ENCODE measurements at regions not wholly inside any gene's neighbourhood (a gene's known extent, or its start where the extent isn't known, plus 50 kb on each side); places are given as distances from the start of the nearest gene placed in this dataset.
"Not testable (repeated sequence)": the region's sequence is repeated elsewhere in the genome, so short reads cannot be mapped to it uniquely, and the experiment has no call there.

DNA sequence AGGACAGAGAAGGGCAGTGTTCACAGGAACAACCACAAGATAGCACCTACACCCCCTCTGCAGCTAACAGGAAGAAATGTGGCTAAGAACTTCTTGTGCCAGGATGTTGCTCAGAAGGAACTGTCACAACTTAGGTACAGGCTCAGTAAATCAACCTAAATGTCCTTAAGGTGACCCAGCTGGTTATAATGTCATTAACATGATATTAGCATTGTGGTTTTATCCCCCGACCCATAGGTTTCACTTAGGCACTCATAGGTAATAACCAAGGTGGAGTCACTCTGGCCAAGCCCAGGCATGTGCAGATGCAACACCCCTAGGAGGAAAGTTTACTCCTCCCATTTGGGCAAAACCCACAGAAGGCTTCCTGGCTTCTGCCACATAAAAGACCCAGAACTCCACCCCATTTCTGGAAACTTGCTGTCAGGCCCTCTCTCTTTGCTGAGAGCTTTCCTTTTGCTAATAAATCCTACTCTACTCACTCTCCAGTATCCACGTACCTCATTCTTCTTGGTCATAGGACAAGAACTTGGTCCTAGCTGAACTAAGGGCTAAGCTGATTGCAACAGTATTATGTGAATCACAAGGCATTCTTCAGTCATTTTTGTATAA lies 951.3 kb downstream of the SLITRK5 start:
- DNase-seq: no peak

DNA sequence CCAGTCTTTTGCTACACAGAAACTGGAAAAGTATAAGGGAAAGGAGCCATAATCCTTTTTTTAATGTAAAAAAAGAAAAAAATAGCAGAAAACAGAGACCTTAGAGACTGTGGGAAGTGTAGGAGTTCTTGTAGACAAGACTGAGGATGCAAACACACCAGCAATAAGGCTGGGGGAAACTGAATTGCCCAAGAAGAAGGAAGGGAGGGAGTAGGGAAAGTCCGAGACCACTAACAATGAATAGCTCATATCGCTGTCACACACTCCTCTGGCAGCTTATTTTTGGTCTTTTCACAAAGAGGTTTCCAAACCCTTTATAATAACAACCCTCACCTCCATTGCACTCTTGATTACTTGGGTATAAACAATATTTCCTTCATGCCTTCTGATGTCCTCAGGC lies 952.0 kb downstream of the SLITRK5 start:
- no peak for DNase-seq

DNA sequence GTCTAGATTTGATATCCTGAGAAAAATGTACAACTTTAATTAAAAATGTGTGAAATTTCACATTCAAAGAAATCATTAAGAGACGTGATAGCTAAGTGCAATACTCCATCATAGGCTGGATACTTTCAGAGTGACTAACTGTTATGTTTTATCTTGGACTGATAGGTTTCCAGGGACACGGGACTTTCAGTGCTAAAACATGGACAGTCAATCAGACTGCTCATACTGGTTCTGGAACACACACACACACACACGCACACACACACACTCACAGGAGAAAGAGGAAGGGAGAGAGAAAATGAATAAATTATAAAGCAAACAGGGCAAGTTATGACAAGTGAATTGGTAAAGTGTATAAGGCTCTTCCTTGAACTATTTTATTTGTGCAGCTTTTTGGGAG lies 955.9 kb downstream of the SLITRK5 start:
- DNase-seq: no peak

DNA sequence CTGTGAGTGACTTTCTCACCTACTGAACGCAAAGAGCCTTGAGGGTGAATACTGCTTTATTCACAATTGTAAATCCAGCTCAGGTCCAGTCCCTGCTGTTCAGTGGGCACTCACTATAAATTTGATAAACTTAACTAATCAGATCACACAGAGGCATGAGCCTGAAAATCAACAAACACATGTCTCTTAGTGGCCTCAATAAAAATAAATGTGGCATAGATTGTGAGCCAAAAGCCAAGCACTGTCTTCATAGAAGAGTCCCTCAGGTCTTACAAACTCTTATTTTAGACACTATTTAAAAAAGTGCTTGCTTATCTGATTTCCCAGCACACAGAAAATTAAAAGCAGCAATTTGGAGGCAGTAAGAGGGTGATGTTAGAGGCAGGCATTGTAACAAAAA lies 957.7 kb downstream of the SLITRK5 start:
- no peak for DNase-seq

DNA sequence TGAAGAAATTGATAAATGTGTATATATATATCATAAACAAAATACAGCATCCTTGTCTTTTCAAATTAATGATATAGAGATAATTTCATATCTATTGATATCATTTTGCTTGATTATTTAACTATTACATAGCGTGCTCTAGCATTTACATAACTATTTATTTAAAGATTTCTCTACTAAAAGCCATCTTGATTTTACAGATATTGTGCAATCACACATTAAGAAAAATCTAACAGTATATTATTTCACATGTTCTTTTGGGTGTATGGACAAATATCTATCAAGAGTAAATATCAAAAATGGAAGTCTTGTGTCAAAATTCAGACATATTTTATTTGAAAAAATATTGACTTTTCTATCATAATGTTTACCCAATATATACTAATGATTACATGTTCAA lies 966.8 kb downstream of the SLITRK5 start:
- DNase-seq: no peak

DNA sequence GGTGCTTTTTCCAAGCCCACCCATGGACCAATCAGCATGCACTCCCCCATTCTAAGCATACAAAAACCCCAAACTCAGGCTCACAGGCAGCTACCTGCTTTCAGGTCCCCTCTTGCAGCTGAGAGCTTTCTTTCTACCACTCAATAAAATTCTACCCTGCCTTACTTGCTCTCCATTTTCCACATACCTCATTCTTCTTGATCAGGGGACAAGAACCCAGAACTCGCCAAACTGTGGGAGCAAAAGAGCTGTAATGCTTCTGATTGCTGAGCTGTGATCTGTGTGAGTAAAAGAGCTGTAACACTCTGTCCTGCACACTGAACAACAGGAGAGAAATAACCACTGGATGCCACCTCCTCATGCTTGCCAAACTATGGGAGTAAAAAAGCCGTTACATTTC lies 972.1 kb downstream of the SLITRK5 start:
- no peak for DNase-seq

DNA sequence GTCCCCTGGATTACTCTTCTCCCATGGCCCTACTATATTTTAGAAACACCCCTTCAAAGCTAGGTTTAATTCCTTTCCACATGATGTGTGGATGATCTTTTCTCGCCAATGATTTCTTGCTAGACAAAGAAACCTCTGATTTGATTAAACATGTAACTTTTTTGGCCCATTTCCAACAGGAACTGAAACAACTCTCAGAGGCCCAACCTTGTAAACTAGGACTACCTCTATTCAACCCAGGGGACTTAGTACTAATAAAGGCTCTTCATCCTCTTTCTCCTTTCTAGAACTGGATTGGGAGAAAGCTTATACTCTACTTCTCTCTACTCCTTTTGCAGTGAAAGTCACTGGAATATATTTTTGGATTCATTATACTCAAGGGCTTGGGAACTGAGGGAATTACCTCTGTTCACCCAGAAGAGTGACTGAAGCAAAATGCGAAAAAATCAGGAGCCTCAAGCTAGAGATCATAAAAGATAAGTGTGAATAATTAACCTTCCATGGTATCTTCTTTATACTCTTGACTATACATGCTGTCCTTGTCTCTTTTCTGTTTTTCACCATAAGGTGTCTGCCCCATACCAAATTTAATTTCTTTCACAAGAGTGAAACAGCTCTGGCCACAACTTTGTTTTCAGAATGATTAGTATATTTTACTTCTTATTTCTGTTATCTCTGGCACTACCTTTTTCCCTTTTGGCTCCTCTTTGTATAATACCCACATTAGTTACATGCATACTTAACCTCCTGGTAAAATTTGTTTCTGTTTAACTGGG lies 977.6 kb downstream of the SLITRK5 start:
- no peak for DNase-seq

DNA sequence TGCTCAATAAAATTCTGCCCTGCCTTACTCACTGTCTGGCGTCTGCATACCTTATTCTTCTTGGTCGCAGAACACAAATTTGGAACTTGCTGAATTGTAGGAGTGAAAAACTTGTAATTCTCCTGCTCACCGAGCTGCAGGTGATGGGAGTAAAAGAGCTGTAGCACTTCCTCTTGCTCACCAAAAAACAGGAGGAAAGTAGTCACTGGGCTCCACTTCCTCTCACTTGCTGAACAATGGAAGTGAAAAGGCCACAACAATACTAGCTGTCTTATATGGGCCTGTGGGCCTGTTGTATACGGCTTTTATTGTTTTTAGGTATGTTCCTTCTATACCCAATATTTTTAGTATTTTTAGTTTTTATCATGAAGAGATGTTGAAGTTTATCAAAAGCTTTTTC lies 978.7 kb downstream of the SLITRK5 start:
- no peak for DNase-seq

DNA sequence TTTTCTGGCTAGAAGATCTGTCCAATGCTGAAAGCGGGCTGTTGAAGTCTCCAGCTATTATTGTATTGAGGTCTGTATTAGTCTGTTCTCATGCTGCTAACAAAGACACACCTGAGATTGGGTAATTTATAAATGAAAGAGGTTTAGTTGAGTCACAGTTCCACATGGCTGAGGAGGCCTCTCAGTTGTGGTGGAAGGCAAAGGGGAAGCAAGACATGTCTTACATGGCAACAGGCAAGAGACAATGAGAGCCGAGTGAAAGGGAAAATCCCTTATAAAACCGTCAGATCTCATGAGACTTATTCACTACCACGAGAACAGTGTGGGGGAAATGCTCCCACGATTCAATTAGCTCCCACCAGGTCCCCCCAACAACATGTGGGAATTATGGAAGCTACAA lies 980.4 kb downstream of the SLITRK5 start:
- no peak for DNase-seq

DNA sequence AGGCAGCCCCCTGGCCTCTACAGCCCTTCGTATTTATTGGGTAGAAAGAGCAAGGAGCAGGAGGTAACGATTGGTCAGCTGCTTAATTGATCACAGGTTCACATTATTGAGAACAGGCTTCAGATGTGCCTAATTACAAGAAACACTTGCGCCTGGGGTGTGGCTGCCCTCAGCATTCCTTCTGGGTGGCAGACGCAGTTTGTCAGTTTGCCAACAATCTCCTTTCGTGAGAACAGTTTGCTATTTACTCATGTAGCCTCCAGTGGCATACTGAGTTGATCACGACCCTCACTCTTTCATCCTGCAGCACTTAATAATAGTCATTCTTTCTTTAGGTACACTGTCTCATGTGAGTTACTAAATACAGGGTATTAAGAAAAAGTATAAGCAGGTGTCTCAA lies 985.6 kb downstream of the SLITRK5 start:
- no peak for DNase-seq

DNA sequence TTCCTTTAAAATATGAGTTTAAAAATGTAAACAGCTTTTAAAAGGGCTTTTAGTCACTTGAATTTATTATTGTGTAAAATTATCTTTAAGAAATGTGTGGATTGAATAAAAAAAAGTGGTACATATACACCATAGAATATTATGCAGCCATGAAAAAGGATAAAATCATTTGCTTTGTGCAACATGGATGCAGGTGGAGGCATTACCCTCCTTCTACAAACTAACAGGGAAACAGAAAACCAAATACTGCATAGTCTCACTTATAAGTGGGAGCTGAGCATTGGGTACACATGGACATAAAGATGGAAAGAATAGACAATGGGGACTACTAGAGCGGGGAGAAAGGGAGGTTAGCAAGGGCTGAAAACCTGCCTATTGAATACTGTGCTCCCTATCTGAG lies 999.3 kb downstream of the SLITRK5 start:
- no peak for DNase-seq

DNA sequence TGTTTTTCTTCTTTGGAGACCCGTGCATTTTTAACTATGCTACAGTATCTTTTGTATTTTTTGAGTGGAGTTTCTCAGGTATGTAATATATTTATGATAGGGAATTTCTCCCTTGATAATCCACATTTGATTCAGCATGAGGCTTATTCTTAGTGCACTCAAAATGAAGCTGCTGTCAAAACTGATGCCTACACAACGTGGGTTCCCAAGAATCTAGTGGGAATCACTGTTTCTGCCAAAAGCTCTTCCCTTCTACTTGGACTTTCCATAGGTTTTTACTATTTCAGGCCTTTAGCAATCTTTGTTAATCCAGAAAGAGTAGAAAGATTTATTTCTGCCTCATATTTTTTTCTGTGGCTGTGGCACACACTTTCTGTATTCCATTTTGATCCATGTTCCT lies 1003.7 kb downstream of the SLITRK5 start:
- no peak for DNase-seq

DNA sequence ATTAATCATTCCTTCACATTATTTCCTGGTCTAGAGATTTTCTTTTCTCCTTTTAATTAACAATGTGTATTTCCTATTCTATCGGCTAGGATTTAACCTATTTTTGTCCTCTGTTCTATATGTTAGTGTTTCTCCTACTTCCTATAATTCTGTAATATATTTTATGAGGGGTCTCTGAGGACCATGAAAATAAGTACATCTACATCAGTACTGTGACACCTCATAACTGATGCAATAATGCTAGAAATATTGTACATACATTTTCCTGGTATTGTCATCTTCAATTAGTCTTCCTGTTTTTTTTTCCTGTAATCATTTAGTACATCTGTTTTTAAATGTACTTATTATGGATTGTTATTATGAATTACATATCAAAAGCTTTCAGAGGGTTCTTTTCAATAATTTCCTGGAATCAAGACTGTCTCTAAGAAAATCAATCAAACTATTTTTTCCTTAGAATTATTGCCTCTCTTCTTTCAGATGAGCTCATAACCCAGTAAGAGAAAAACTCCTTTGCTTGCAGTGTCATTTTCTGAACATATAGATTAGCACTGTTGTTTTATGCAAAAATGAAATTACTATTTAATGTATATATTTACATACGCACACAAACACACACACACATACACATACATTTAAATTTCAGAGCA lies 1004.3 kb downstream of the SLITRK5 start:
- no peak for DNase-seq

DNA sequence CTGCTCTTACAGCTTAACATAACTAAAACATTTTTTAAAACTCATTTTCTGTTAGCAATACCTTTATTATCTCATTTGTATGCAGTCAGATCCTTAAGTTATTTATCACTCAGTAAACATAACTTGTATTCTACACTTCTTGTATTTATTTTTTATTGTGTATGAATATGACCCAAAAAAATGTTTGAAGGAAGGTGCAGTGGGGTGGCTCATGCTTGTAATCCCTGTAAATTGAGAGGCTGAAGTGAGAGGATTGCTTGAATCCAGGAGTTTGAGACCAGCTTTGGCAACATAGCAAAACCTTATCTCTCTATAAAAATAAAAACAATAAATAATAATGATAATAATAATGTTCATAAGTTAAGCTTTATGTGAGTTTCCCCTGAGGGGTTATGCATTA lies 1004.8 kb downstream of the SLITRK5 start:
- no peak for DNase-seq

DNA sequence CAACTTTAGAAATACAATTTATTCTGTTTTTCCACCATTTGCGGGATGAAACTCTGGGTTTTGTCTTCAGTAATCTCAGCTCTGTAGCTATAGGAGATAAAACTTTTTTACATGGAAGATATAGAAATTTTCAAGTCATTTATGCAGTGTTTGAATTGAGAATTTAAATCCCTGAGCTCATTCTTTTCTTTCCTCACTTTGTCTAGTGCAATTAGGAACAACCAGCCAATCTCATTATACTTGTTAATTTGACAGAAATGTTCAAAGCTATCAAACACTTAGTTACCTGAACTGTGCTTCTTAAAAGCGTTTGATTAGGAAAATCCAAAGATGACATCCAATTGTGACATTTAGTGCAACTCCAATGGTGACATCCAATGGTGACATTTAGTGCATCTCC lies 1014.3 kb downstream of the SLITRK5 start:
- DNase-seq: no peak

DNA sequence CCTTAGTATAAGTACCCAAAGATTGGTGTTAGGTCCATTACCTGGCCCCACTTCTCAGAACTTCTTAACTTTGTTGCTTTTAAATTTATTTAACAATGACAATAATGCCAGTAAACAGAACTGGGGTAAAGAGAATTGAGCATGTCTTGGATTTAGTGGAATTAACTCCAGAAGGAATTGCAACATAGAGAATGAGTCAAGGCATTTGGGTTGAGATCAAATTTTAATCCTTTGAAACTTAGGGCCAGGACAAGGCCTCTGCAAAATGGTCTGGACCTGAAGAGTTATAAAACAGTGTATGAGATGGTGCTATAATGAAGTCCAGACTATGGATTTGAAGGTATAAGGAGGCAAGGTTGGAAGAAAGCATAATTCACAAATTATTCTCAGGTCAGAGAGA lies 1030.4 kb downstream of the SLITRK5 start:
- no peak for DNase-seq

DNA sequence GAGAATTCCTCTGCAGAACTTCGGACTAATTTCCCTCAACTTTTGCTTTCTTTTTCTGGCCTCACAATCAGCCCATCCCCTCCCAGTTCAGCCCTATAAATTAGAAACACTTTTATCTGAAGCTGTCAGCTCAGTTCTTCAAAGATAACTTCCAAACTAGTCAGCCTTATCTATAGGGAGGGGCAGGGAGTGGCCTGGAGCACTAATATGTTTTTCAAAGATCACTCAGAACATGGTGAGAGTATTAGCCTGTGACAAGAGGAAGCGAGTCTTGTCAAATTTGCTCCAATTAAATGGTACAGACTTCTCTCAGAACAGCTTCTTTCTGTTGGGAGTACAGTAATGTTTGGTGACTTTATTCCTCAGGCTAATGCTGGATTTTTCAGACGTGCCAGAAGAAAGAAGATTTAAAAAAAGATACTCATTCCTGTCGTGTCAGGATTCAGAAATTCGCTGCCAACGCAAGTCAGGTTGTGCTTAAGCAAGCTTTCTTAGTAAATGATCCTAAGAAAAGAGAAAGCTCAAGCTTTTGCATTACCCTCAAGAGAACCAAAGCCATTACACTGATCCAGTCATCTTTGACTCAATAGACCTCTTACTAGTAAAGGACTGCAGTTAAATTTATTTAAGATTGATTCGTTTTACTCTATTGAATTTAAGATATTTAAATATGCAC lies 1033.6 kb downstream of the SLITRK5 start:
- DNase-seq: no peak

DNA sequence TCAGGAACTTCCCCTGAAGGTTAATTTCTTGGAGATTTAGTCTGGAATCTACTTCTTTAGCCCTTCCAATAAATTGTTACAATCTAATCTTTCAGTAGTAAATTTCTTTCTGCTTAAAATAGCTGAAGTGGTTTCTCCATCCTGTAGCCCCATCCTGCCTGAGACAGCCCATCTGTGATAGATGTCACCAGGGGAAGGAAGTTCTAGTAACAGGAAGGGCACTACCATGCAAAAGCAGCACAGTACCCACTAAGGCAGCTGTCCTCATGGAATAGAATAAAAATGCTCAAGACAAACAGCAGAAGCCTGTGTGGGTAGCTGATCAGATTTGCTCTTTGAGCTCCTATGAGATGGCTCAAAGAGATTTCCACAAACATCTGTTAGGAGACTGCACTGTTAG lies 1036.5 kb downstream of the SLITRK5 start:
- DNase-seq: no peak

DNA sequence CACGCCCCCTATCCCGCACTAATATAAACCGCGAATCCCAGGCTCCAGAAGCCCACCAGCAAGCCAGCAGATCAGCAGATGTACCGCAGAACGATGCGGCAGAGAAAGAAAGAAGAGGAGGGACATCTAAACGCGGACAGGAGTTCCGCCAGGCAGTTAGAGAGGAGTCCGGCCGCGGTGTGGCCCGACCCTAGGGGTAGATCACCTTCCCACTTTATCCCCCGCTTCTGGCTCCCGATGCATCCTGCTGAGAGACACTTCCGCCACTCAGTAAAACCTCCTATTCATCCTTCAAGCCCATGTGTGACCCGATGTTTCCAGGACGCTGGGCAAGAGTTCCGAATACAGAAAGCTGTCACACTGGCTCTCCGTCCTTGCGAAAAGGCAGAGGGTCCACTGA lies 1046.8 kb downstream of the SLITRK5 start:
- DNase-seq: no peak

DNA sequence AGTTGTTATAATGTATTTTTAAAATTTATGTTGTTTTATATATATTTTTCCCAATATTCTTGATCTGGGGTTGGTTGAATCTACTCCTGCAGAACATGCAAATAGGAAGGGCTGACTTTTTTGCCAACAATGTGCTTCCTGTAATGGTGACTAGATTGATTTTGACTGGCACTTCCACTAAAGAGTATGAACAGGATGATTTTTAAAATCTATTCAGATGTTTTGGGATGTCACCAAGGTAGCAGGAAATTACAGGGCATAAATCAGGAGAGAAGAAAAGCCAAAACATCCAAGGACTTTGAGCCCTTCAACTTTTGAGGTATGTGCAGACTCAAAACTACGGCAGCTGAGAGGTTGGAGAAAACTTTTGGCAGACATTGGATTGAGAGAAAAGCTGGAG lies 1047.6 kb downstream of the SLITRK5 start:
- DNase-seq: no peak

DNA sequence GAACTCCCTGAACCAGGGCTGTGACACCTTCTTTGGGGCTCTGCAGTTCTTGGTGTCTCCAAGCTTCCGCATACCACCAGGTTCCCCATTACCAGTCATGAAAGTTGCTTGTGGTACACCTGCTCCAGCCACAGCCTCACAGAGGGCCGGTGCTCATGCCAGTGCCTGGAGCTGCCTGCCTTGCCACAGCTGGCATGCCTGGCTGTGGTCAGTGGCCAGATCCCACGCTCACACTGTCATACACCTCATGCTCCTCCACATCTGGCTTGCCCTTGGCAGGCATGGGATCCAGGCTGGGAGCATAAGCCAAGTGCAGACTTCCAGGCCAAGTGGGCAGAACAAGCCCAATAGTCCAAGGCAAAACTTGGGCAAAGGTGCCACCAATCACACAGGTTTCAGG lies 1054.9 kb downstream of the SLITRK5 start:
- no peak for DNase-seq

DNA sequence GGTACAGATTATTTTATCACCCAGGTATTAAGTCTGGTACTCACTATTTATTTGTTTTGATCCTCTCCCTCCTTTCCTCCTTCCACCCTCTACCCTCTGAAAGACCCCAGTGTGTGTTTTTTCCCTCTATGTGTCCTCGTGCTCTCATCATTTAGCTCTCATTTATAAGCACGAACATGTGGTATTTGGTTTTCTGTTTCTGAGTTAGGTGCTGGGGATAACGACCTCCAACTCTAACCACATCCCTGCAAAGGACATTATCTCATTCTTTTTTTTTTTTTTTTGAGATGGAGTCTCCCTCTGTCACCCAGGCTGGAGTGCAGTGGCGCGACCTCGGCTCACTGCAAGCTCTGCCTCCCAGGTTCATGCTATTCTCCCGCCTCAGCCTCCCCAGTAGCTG lies 1056.1 kb downstream of the SLITRK5 start:
- not testable (repeated sequence) for DNase-seq

DNA sequence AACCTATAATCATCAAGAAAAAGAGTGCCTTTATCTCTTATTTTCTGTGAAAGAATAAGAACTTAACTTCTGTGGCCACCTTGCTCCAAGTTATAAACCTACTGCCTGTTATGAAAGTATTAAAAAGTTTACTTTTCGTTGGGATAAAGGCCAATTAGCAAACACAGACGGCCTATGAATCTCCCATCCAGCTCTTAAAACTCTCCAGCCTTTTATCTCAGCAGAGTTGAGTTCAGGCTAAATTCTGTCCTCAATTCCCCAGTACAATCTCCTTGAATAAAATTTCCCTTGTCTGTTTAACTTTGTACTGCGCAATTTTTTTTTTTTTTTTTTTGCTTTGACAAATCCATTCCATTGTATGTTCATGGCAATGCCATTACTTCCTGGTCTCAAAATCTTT lies 1058.4 kb downstream of the SLITRK5 start:
- DNase-seq: no peak

DNA sequence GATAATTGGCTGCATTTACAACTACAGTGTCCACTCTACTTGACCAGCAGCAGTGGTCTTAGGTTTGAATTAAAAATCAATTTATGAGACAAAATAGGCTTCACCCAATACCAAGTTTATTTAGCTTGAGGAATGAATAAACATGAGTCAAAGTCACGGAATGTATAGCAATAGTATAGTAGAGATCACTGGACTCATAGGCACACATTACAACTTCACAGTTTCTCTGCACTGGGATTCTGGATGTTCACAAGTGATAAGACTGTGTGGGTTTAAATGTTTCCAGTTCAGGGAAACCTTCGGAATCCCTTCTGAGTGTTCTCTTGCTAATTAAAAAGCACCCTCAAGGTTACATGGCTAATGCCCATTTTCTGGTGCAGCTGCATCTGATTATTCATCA lies 1064.9 kb downstream of the SLITRK5 start:
- no peak for DNase-seq
